ENCODE measurements at regions not wholly inside any gene's neighbourhood (a gene's known extent, or its start where the extent isn't known, plus 50 kb on each side); places are given as distances from the start of the nearest gene placed in this dataset.

- H3K4me3 ChIP-seq (ENCODE audit: low read depth, low read length), result no peak overlapping the region
- peaks cover 9% of the 10 kb centered on the region for H3K9me3 ChIP-seq (ENCODE audit: severe bottlenecking)
- H3K36me3 ChIP-seq, result no peaks in the 10 kb centered on the region
- DNase-seq, result no peak
- no peaks in the 10 kb centered on the region for H3K27me3 ChIP-seq (ENCODE audit: insufficient read depth, low read depth, severe bottlenecking)
- TF ChIP-seq, protein P1, sequence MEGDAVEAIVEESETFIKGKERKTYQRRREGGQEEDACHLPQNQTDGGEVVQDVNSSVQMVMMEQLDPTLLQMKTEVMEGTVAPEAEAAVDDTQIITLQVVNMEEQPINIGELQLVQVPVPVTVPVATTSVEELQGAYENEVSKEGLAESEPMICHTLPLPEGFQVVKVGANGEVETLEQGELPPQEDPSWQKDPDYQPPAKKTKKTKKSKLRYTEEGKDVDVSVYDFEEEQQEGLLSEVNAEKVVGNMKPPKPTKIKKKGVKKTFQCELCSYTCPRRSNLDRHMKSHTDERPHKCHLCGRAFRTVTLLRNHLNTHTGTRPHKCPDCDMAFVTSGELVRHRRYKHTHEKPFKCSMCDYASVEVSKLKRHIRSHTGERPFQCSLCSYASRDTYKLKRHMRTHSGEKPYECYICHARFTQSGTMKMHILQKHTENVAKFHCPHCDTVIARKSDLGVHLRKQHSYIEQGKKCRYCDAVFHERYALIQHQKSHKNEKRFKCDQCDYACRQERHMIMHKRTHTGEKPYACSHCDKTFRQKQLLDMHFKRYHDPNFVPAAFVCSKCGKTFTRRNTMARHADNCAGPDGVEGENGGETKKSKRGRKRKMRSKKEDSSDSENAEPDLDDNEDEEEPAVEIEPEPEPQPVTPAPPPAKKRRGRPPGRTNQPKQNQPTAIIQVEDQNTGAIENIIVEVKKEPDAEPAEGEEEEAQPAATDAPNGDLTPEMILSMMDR (IDR thresholded peaks at IDR 0.05; ENCODE audit: low read depth, low read length), result no peak
- H3K27ac ChIP-seq, result no peak overlapping the region
Observed at GRCh38 chr3:16079519-16079918, 95.0 kb upstream of the GALNT15 start.

- Histone ChIP-seq H3K4me3 (ENCODE audit: low read depth, low read length) (no peak overlapping the region), H3K36me3 (no peaks in the 10 kb centered on the region), H3K27ac (no peak overlapping the region), H3K27me3 (ENCODE audit: insufficient read depth, low read depth, severe bottlenecking) (no peaks in the 10 kb centered on the region), H3K9me3 (ENCODE audit: severe bottlenecking) (peaks cover 9% of the 10 kb centered on the region)
- DNase-seq, result no peak
- TF ChIP-seq, protein P1 (IDR thresholded peaks at IDR 0.05; ENCODE audit: low read depth, low read length), result no peak
Observed at GRCh38 chr3:16081661-16082060, 92.8 kb upstream of the GALNT15 start.

GRCh38 chr3:16084887-16085286, 89.6 kb upstream of the GALNT15 start:
- Histone ChIP-seq H3K36me3 (no peaks in the 10 kb centered on the region), H3K27me3 (ENCODE audit: insufficient read depth, low read depth, severe bottlenecking) (no peaks in the 10 kb centered on the region), H3K9me3 (ENCODE audit: severe bottlenecking) (peaks cover 9% of the 10 kb centered on the region), H3K4me3 (ENCODE audit: low read depth, low read length) (no peak overlapping the region), H3K27ac (no peak overlapping the region)
- TF ChIP-seq, protein P1 (IDR thresholded peaks at IDR 0.05; ENCODE audit: low read depth, low read length), result no peak
- DNase-seq, result no peak

DNA sequence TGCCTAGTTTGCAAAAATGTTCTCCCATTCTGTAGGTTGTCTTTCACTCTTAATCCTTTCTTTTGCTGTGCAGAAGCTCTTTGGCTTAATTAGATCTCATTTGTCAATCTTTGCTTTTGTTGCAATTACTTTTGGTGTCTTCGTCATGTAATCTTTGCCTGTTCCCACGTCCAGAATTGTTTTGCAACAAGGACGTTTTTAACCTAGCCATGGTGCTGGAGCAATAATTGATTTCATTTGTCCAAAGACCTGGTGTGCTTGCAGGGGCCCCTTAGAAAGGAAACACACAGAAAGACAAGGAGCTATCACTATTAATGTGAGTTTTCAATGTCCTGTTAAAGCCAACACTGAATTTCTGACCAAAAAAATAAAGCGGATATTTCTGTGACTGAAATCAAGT, 89.1 kb upstream of the GALNT15 start:
- Histone ChIP-seq H3K27me3 (ENCODE audit: insufficient read depth, low read depth, severe bottlenecking) (no peaks in the 10 kb centered on the region), H3K27ac (no peak overlapping the region), H3K36me3 (no peaks in the 10 kb centered on the region), H3K9me3 (ENCODE audit: severe bottlenecking) (peaks cover 9% of the 10 kb centered on the region), H3K4me3 (ENCODE audit: low read depth, low read length) (no peak overlapping the region)
- no peak for DNase-seq
- TF ChIP-seq, protein P1 (IDR thresholded peaks at IDR 0.05; ENCODE audit: low read depth, low read length), result no peak

DNA sequence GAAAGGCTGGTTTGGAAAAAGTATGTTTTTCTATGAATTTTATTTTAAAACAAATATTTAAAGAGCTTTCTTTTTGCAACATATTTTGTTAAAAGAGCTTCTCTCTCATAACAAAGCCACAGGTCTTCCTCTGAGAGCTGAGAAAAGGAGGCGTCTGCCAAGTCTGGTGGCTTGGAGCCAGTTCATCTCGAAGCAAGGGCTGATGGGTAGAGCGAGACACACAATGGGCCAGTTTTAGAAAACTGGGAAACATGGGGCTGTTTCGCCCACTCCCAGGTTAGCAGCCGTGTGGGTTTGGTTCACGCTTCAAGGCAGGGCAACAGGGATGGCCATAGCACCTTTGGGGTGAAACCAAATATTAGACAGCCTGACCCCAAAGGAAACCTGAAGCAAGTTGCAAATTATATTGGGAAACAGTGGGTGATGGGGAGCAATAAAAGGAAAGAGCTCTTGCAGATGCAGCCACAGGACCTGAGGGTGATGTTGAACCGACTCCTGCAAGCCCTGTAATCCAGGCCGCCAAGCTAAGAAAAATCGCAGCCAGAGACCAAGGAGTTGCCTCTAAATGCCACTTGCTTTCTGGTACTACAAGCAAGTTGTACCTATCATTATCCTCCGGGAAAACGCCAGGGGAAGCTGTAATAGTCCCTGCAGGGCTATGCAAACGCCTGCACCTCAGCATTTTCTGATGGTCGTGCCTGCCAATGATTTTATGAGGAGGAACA, 88.4 kb upstream of the GALNT15 start:
- DNase-seq, result no peak
- Histone ChIP-seq H3K27ac (no peak overlapping the region), H3K27me3 (ENCODE audit: insufficient read depth, low read depth, severe bottlenecking) (no peaks in the 10 kb centered on the region), H3K9me3 (ENCODE audit: severe bottlenecking) (peaks cover 5% of the 10 kb centered on the region), H3K36me3 (no peaks in the 10 kb centered on the region), H3K4me3 (ENCODE audit: low read depth, low read length) (no peak overlapping the region)
- TF ChIP-seq, protein P1 (IDR thresholded peaks at IDR 0.05; ENCODE audit: low read depth, low read length), result no peak

DNA sequence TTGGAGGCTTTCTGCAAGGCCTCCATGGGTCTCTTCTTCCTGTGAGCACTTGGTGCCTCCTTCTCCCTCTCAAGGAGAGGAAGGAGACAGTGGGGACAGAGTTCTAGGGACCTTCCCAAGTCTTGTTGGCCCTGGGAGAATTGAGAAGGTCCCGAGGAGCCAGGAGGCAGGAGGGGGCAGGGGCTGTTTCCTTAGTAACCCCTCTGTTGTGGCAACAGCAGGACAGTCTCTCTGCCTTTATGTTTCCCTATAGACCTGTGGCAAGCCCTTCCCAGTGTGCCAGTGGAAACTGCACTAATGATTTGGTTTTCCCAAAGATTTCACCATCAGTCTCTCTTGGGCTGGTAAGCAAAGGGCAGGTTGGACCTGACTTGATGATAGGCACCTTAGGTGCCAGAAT, 87.8 kb upstream of the GALNT15 start:
- H3K9me3 ChIP-seq (ENCODE audit: severe bottlenecking), result peaks cover under 1% of the 10 kb centered on the region
- TF ChIP-seq, protein P1 (IDR thresholded peaks at IDR 0.05; ENCODE audit: low read depth, low read length), result no peak
- DNase-seq, result no peak
- H3K4me3 ChIP-seq (ENCODE audit: low read depth, low read length), result no peak overlapping the region
- H3K36me3 ChIP-seq, result no peaks in the 10 kb centered on the region
- H3K27me3 ChIP-seq (ENCODE audit: insufficient read depth, low read depth, severe bottlenecking), result no peaks in the 10 kb centered on the region
- no peak overlapping the region for H3K27ac ChIP-seq
